ENCODE measurements at regions not wholly inside any gene's neighbourhood (a gene's known extent, or its start where the extent isn't known, plus 50 kb on each side); places are given as distances from the start of the nearest gene placed in this dataset.

GRCh38 chr21:29454179-29454578 is 155.5 kb downstream of the BACH1 start:
- no peak overlapping the region for H3K4me3 ChIP-seq (ENCODE audit: low read depth, low read length)
- TF ChIP-seq, protein P1, sequence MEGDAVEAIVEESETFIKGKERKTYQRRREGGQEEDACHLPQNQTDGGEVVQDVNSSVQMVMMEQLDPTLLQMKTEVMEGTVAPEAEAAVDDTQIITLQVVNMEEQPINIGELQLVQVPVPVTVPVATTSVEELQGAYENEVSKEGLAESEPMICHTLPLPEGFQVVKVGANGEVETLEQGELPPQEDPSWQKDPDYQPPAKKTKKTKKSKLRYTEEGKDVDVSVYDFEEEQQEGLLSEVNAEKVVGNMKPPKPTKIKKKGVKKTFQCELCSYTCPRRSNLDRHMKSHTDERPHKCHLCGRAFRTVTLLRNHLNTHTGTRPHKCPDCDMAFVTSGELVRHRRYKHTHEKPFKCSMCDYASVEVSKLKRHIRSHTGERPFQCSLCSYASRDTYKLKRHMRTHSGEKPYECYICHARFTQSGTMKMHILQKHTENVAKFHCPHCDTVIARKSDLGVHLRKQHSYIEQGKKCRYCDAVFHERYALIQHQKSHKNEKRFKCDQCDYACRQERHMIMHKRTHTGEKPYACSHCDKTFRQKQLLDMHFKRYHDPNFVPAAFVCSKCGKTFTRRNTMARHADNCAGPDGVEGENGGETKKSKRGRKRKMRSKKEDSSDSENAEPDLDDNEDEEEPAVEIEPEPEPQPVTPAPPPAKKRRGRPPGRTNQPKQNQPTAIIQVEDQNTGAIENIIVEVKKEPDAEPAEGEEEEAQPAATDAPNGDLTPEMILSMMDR (conservative IDR thresholded peaks at IDR 0.05; ENCODE audit: low read depth, low read length) = no peak
- no peak for DNase-seq (ENCODE audit: low read depth)

DNA sequence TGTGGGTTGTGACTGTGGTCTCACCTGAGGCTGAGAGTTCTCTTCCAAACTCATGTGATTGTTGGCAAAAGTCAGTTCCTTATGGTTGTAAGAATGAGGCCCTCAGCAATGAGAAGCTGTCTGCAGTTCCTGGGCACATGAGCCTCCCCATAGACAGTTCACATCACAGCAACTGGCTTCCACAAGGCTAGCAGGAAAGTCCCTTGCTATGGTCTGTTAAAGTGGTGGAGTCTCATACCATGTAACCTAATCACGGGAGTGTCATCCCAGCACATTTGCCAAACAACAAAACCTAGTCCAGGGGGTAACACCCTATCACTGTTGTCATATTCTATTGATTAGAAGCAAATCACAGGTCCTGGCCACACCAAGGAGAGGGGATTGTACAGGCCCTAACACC is 163.8 kb downstream of the BACH1 start:
- TF ChIP-seq, protein P1 (conservative IDR thresholded peaks at IDR 0.05; ENCODE audit: low read depth, low read length) = no peak
- no peak overlapping the region for H3K4me3 ChIP-seq (ENCODE audit: low read depth, low read length)
- no peak for DNase-seq (ENCODE audit: low read depth)

DNA sequence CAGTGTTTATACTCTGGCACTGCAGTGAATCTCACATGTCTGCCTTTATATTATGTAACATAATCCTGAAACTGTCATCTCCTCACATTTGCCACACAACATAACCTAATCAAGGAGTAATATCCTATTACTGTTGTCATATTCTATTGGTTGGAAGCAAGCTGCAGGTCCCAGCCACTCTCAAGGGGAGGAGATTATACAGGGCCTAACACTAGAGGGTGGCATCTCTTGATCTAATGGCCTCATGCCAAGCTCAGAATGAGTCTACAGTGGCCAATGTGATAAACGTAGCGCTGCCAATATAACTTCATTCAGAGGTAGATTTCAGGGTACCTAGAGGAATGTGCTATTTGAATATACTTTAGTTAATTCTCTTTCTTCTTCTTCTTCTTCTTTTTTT is 166.8 kb downstream of the BACH1 start:
- H3K4me3 ChIP-seq (ENCODE audit: low read depth, low read length) = no peak overlapping the region
- TF ChIP-seq, protein P1 (conservative IDR thresholded peaks at IDR 0.05; ENCODE audit: low read depth, low read length) = no peak
- DNase-seq (ENCODE audit: low read depth) = no peak

DNA sequence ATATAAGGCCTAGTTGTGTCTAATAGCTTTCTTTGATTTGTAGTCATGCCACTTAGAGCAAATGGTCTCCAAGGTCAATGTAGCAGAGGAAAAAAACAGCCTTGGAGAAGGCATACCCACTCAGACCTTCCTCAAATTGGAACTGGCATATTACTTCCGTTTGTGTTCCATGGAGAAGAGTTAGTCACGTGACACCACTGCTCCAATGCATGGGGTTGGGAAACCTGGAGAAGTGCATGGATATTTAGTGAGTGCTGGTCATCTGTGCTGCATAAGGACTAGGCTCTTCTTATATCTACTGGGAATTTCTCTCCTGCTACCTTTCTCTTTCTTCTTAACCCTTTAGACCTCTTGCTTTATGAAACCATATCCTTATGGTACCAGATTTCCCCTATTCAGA is 167.8 kb downstream of the BACH1 start:
- no peak for DNase-seq (ENCODE audit: low read depth)
- TF ChIP-seq, protein P1 (conservative IDR thresholded peaks at IDR 0.05; ENCODE audit: low read depth, low read length) = no peak
- no peak overlapping the region for H3K4me3 ChIP-seq (ENCODE audit: low read depth, low read length)

- H3K4me3 ChIP-seq (ENCODE audit: low read depth, low read length) = no peak overlapping the region
- DNase-seq (ENCODE audit: low read depth) = no peak
- TF ChIP-seq, protein P1 (conservative IDR thresholded peaks at IDR 0.05; ENCODE audit: low read depth, low read length) = no peak
These were observed 171.7 kb downstream of the BACH1 start for GRCh38 chr21:29470397-29470796.

DNA sequence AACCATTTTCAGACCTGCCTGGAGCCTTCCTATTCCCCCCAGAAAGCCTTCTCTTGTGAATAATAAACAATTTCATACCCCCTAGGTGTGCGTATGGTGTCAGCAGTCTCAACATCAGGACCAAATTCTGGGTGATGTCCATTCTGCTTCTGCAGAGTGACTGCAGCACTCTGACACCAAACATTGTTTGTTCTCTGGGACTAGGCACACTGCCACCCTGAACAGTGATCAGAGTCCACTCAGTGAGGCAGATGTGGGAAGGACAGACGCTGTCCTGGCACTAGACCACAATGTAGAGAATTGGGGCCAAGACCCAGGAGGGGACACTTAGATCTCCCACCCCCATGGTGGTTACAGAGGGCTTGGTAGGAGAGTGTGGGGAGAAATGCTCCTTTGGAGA is 175.1 kb downstream of the BACH1 start:
- no peak for DNase-seq (ENCODE audit: low read depth)
- TF ChIP-seq, protein P1 (conservative IDR thresholded peaks at IDR 0.05; ENCODE audit: low read depth, low read length) = no peak
- no peak overlapping the region for H3K4me3 ChIP-seq (ENCODE audit: low read depth, low read length)

- no peak overlapping the region for H3K4me3 ChIP-seq (ENCODE audit: low read depth, low read length)
These were observed 176.6 kb downstream of the BACH1 start for GRCh38 chr21:29475329-29475728.

More at GRCh38 chr21:29475329-29475728, 176.6 kb downstream of the BACH1 start:
- no peak for DNase-seq (ENCODE audit: low read depth)
- TF ChIP-seq, protein P1 (conservative IDR thresholded peaks at IDR 0.05; ENCODE audit: low read depth, low read length) = no peak

All from epithelial cell of proximal tubule (primary cell).